HG03064 (cell line): ENCODE measurements at regions not wholly inside any gene's neighbourhood (a gene's known extent, or its start where the extent isn't known, plus 50 kb on each side); places are given as distances from the start of the nearest gene placed in this dataset.
"Not testable (repeated sequence)": the region's sequence is repeated elsewhere in the genome, so short reads cannot be mapped to it uniquely, and the experiment has no call there.

Experiments
- ATAC-seq: cut with Tn5 transposase; IDR thresholded peaks from one replicate; pipeline ENCODE4 v1.9.1; 2021; ENCODE audit warnings: low read depth; ENCODE audit not compliant: unreplicated experiment

GRCh38 chr4:160276785-160277325 lies 1174.0 kb downstream of the RAPGEF2 start:
- no peak for ATAC-seq

- no peak for ATAC-seq
Observed at GRCh38 chr4:160283081-160283480, 1180.2 kb downstream of the RAPGEF2 start.

- ATAC-seq, result no peak
Observed at GRCh38 chr4:160284516-160284915, 1181.6 kb downstream of the RAPGEF2 start.

- ATAC-seq, result no peak
Observed at GRCh38 chr4:160286051-160286450, 1183.2 kb downstream of the RAPGEF2 start.

- ATAC-seq, result no peak
Observed at GRCh38 chr4:160296476-160296875, 1193.6 kb downstream of the RAPGEF2 start.

- ATAC-seq, result no peak
Observed at GRCh38 chr4:160299177-160299576, 1196.3 kb downstream of the RAPGEF2 start.

GRCh38 chr4:160299608-160300007 lies 1196.7 kb downstream of the RAPGEF2 start:
- ATAC-seq, result no peak

- no peak for ATAC-seq
Observed at GRCh38 chr4:160316036-160316435, 1213.2 kb downstream of the RAPGEF2 start.

GRCh38 chr4:160318567-160319220 lies 1215.8 kb downstream of the RAPGEF2 start:
- ATAC-seq, result no peak

GRCh38 chr4:160319221-160319867 lies 1216.5 kb downstream of the RAPGEF2 start:
- ATAC-seq, result no peak

- ATAC-seq, result no peak
Observed at GRCh38 chr4:160319868-160320260, 1217.0 kb downstream of the RAPGEF2 start.

GRCh38 chr4:160326110-160326509 lies 1223.2 kb downstream of the RAPGEF2 start:
- no peak for ATAC-seq

- ATAC-seq, result no peak
Observed at GRCh38 chr4:160347197-160347596, 1244.3 kb downstream of the RAPGEF2 start.

- ATAC-seq, result no peak
Observed at GRCh38 chr4:160350944-160351343, 1248.1 kb downstream of the RAPGEF2 start.

- ATAC-seq, result no peak
Observed at GRCh38 chr4:160352637-160353036, 1249.8 kb downstream of the RAPGEF2 start.

- ATAC-seq, result no peak
Observed at GRCh38 chr4:160353548-160353947, 1250.7 kb downstream of the RAPGEF2 start.

GRCh38 chr4:160362478-160362877 lies 1259.6 kb downstream of the RAPGEF2 start:
- ATAC-seq, result no peak

GRCh38 chr4:160364217-160364616 lies 1261.3 kb downstream of the RAPGEF2 start:
- no peak for ATAC-seq

GRCh38 chr4:160364665-160365064 lies 1261.8 kb downstream of the RAPGEF2 start:
- not testable (repeated sequence) for ATAC-seq

GRCh38 chr4:160365383-160365782 lies 1262.5 kb downstream of the RAPGEF2 start:
- not testable (repeated sequence) for ATAC-seq

- no peak for ATAC-seq
Observed at GRCh38 chr4:160370046-160370445, 1267.2 kb downstream of the RAPGEF2 start.

GRCh38 chr4:160371446-160371845 lies 1268.6 kb downstream of the RAPGEF2 start:
- ATAC-seq, result no peak
